K562 (cell line): ENCODE measurements at regions not wholly inside any gene's neighbourhood (a gene's known extent, or its start where the extent isn't known, plus 50 kb on each side); places are given as distances from the start of the nearest gene placed in this dataset.

Experiments used
- CXXC5 ChIP-seq: fragments of 250-450 bp; sonication (Bioruptor Pico); IDR thresholded peaks from 2 replicates; pipeline ENCODE4 v1.8.0; 2022; ENCODE audit warnings: inconsistent platforms, mild to moderate bottlenecking, moderate library complexity
- TF ChIP-seq, protein P1 (sequence below), 3 experiments: IDR thresholded peaks in 2 of 3; conservative IDR thresholded peaks in 1 of 3; 2 replicates each; pipeline ENCODE4 v1.5.1; 2011 to 2012; ENCODE audit warnings: low read length in 3 of 3, mild to moderate bottlenecking in 3 of 3, control low read depth in 2 of 3, improper control_type of control experiment in 1 of 3, inconsistent platforms in 1 of 3, low read depth in 1 of 3, mixed read lengths in 1 of 3, moderate library complexity in 1 of 3; ENCODE audit not compliant: insufficient read depth in 2 of 3

- TF ChIP-seq, protein P1, sequence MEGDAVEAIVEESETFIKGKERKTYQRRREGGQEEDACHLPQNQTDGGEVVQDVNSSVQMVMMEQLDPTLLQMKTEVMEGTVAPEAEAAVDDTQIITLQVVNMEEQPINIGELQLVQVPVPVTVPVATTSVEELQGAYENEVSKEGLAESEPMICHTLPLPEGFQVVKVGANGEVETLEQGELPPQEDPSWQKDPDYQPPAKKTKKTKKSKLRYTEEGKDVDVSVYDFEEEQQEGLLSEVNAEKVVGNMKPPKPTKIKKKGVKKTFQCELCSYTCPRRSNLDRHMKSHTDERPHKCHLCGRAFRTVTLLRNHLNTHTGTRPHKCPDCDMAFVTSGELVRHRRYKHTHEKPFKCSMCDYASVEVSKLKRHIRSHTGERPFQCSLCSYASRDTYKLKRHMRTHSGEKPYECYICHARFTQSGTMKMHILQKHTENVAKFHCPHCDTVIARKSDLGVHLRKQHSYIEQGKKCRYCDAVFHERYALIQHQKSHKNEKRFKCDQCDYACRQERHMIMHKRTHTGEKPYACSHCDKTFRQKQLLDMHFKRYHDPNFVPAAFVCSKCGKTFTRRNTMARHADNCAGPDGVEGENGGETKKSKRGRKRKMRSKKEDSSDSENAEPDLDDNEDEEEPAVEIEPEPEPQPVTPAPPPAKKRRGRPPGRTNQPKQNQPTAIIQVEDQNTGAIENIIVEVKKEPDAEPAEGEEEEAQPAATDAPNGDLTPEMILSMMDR (IDR thresholded peaks at IDR 0.05 in 2 of 3, conservative IDR thresholded peaks at IDR 0.05 in 1 of 3; ENCODE audit: insufficient read depth in 2 of 3, low read depth in 1 of 3, low read length in 3 of 3) = no peak
- TF ChIP-seq CXXC5 = no peak
These were observed 705.5 kb downstream of the ARAP2 start for GRCh38 chr4:35538807-35539206.
